ENCODE measurements at regions not wholly inside any gene's neighbourhood (a gene's known extent, or its start where the extent isn't known, plus 50 kb on each side); places are given as distances from the start of the nearest gene placed in this dataset.
A peak's percentile ranks its signal among the peaks of the same experiment; 100 is the strongest.

DNA sequence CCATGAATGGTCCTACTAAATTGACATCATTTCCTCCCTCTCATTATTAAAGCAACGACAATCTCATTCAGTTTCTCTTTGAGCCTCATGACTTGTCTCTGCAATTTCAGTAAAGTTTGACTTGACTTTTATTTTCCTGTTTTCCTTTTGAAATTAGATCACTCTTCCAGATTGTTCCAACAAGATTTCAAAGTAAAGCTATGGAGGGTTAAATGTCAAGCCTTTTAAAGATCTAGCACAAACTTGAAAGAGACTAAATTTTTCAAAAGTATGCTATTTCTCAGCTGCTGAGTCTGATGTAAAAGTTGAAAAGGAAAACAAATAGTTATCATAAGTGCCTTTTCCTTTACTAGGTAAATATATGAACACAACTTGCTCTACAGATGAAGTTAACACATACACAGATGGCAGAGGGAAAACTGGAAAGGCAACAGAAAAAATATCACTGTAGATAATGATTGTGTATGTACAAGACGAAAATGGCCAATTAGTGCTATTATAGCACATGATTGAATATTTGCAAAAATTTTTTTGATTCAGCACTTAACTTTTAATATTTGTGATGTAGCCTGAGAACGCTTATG, 200.6 kb downstream of the WDR11 start:
- no peaks in the 10 kb centered on the region for H3K27me3 ChIP-seq (ENCODE audit: insufficient read depth, low read length)
- no peaks in the 10 kb centered on the region for H3K36me3 ChIP-seq (ENCODE audit: insufficient read depth, low read length)
- H3K4me2 ChIP-seq (ENCODE audit: low read length) = no peak overlapping the region
- H3K27ac ChIP-seq (ENCODE audit: low read depth, low read length) = no peak overlapping the region
- TF ChIP-seq, protein P1, sequence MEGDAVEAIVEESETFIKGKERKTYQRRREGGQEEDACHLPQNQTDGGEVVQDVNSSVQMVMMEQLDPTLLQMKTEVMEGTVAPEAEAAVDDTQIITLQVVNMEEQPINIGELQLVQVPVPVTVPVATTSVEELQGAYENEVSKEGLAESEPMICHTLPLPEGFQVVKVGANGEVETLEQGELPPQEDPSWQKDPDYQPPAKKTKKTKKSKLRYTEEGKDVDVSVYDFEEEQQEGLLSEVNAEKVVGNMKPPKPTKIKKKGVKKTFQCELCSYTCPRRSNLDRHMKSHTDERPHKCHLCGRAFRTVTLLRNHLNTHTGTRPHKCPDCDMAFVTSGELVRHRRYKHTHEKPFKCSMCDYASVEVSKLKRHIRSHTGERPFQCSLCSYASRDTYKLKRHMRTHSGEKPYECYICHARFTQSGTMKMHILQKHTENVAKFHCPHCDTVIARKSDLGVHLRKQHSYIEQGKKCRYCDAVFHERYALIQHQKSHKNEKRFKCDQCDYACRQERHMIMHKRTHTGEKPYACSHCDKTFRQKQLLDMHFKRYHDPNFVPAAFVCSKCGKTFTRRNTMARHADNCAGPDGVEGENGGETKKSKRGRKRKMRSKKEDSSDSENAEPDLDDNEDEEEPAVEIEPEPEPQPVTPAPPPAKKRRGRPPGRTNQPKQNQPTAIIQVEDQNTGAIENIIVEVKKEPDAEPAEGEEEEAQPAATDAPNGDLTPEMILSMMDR (IDR thresholded peaks at IDR 0.05; ENCODE audit: insufficient read depth, low read depth, low read length) = no peak
- no peak for TF ChIP-seq EZH2 (IDR thresholded peaks at IDR 0.05; ENCODE audit: insufficient read depth, low read length)
- no peak overlapping the region for H2AFZ ChIP-seq (ENCODE audit: low read depth, low read length)
- H3K27ac Mint-ChIP-seq (ENCODE audit: unreplicated experiment) = no peak overlapping the region
- H3K4me3 ChIP-seq (ENCODE audit: insufficient read depth, low read depth, low read length) = no peak overlapping the region
- no peaks in the 10 kb centered on the region for H4K20me1 ChIP-seq (ENCODE audit: insufficient read depth, low read length)
- FAIRE-seq = peak; percentile 13
- no peaks in the 10 kb centered on the region for H3K36me3 Mint-ChIP-seq (ENCODE audit: low read depth, unreplicated experiment)
- no peaks in the 10 kb centered on the region for H3K27me3 Mint-ChIP-seq (ENCODE audit: low read depth, unreplicated experiment)
- no peak overlapping the region for H3K4me3 Mint-ChIP-seq (ENCODE audit: unreplicated experiment)
- no peaks in the 10 kb centered on the region for H3K4me1 ChIP-seq (ENCODE audit: insufficient read depth, low read length)
- H3K79me2 ChIP-seq (ENCODE audit: insufficient read depth, low read length) = no peaks in the 10 kb centered on the region
- peaks cover 5% of the 10 kb centered on the region for H3K9me3 Mint-ChIP-seq (ENCODE audit: unreplicated experiment)
- peaks cover 3% of the 10 kb centered on the region for H3K9me3 ChIP-seq (ENCODE audit: insufficient read depth, low read depth, low read length)
- no peak for DNase-seq (ENCODE audit: low read depth)
- H3K4me1 Mint-ChIP-seq (ENCODE audit: low read depth, unreplicated experiment) = peaks cover 6% of the 10 kb centered on the region
- H3K9ac ChIP-seq (ENCODE audit: low read length) = no peak overlapping the region

DNA sequence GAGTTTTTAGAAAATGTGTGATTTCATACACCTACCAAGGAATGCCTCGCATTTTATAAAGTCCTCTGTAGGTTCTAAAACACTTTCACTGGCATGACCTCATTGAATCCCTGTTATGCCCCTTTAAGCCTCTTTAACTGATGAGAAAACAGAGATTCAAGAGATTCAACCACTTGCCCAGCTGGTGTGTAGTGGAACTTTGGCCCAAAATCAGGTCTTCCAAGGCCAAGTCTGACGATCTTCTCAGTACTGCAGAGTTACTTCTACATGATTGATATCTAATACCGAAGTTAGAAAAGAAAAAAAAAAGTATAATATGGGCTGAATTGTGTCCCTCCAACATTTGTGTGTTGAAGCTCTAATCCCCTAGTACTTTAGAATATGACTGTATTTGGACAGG, 202.0 kb downstream of the WDR11 start:
- no peak overlapping the region for H3K4me3 Mint-ChIP-seq (ENCODE audit: unreplicated experiment)
- peaks cover 8% of the 10 kb centered on the region for H3K4me1 Mint-ChIP-seq (ENCODE audit: low read depth, unreplicated experiment)
- no peak for FAIRE-seq

DNA sequence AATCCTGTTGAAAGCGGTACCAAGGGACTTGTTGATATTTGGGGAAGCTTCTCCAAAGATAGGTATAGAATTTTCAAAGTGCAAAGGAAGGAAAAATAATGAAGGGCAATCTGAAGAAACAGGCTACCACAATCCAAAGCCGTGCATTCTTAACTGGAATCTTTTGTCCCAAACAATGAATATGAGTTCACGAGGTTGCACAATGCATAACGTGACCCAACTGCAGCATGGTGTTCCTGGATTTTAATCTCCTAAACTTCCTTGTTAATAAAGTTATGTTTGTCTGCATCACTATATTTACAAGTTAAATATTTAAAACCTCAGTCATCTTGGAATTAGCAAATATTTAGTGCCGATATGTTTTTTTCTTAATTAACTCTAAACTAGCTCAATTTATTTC, 203.7 kb downstream of the WDR11 start:
- Mint-ChIP-seq H3K4me3 (ENCODE audit: unreplicated experiment) (no peak overlapping the region), H3K4me1 (ENCODE audit: low read depth, unreplicated experiment) (peaks cover 8% of the 10 kb centered on the region), H3K27me3 (ENCODE audit: low read depth, unreplicated experiment) (peaks cover 2% of the 10 kb centered on the region), H3K36me3 (ENCODE audit: low read depth, unreplicated experiment) (no peaks in the 10 kb centered on the region), H3K27ac (ENCODE audit: unreplicated experiment) (no peak overlapping the region), H3K9me3 (ENCODE audit: unreplicated experiment) (peaks cover 5% of the 10 kb centered on the region)
- Histone ChIP-seq H3K4me3 (ENCODE audit: insufficient read depth, low read depth, low read length) (no peak overlapping the region), H3K9me3 (ENCODE audit: insufficient read depth, low read depth, low read length) (peaks cover 3% of the 10 kb centered on the region), H3K79me2 (ENCODE audit: insufficient read depth, low read length) (no peaks in the 10 kb centered on the region), H3K27ac (ENCODE audit: low read depth, low read length) (no peak overlapping the region), H2AFZ (ENCODE audit: low read depth, low read length) (no peak overlapping the region), H3K4me2 (ENCODE audit: low read length) (no peak overlapping the region), H4K20me1 (ENCODE audit: insufficient read depth, low read length) (no peaks in the 10 kb centered on the region), H3K27me3 (ENCODE audit: insufficient read depth, low read length) (no peaks in the 10 kb centered on the region), H3K36me3 (ENCODE audit: insufficient read depth, low read length) (no peaks in the 10 kb centered on the region), H3K4me1 (ENCODE audit: insufficient read depth, low read length) (no peaks in the 10 kb centered on the region), H3K9ac (ENCODE audit: low read length) (no peak overlapping the region)
- TF ChIP-seq, protein P1 (IDR thresholded peaks at IDR 0.05; ENCODE audit: insufficient read depth, low read depth, low read length) = no peak
- no peak for TF ChIP-seq EZH2 (IDR thresholded peaks at IDR 0.05; ENCODE audit: insufficient read depth, low read length)
- DNase-seq (ENCODE audit: low read depth) = no peak
- no peak for FAIRE-seq

More for the DNA sequence above, 202.0 kb downstream of the WDR11 start:
- Mint-ChIP-seq H3K36me3 (ENCODE audit: low read depth, unreplicated experiment) (no peaks in the 10 kb centered on the region), H3K9me3 (ENCODE audit: unreplicated experiment) (peaks cover 5% of the 10 kb centered on the region), H3K27me3 (ENCODE audit: low read depth, unreplicated experiment) (no peaks in the 10 kb centered on the region), H3K27ac (ENCODE audit: unreplicated experiment) (no peak overlapping the region)
- Histone ChIP-seq H3K4me3 (ENCODE audit: insufficient read depth, low read depth, low read length) (no peak overlapping the region), H3K4me1 (ENCODE audit: insufficient read depth, low read length) (no peaks in the 10 kb centered on the region), H3K9ac (ENCODE audit: low read length) (no peak overlapping the region), H3K4me2 (ENCODE audit: low read length) (no peak overlapping the region), H3K27ac (ENCODE audit: low read depth, low read length) (no peak overlapping the region), H3K9me3 (ENCODE audit: insufficient read depth, low read depth, low read length) (peaks cover 3% of the 10 kb centered on the region), H3K79me2 (ENCODE audit: insufficient read depth, low read length) (no peaks in the 10 kb centered on the region), H2AFZ (ENCODE audit: low read depth, low read length) (no peak overlapping the region), H3K36me3 (ENCODE audit: insufficient read depth, low read length) (no peaks in the 10 kb centered on the region), H4K20me1 (ENCODE audit: insufficient read depth, low read length) (no peaks in the 10 kb centered on the region), H3K27me3 (ENCODE audit: insufficient read depth, low read length) (no peaks in the 10 kb centered on the region)
- TF ChIP-seq EZH2 (IDR thresholded peaks at IDR 0.05; ENCODE audit: insufficient read depth, low read length) = no peak
- TF ChIP-seq, protein P1 (IDR thresholded peaks at IDR 0.05; ENCODE audit: insufficient read depth, low read depth, low read length) = no peak
- DNase-seq (ENCODE audit: low read depth) = no peak

Data from astrocyte (in vitro differentiated cells and primary cell).